ENCODE measurements at regions not wholly inside any gene's neighbourhood (a gene's known extent, or its start where the extent isn't known, plus 50 kb on each side); places are given as distances from the start of the nearest gene placed in this dataset.

DNA sequence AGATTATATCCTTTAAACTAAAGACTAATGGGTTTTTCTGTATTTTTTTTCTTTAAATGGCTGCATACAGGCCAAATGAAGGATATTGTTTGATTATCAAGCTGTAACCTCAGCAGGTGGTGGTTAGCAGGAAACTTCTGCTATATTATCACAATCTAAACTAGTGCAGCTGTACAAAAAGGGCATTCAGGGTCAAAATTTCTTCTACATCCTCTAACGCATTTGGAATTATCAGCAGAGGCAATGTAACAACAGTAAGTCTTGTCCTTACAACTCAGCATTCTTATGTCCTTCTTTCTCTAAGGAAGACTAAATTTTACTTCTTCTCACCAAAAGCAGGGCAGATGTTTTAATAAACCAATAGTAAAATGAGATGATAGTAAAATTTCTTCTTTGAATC is 135.8 kb upstream of the FN1 start:
- TF ChIP-seq, protein P1, sequence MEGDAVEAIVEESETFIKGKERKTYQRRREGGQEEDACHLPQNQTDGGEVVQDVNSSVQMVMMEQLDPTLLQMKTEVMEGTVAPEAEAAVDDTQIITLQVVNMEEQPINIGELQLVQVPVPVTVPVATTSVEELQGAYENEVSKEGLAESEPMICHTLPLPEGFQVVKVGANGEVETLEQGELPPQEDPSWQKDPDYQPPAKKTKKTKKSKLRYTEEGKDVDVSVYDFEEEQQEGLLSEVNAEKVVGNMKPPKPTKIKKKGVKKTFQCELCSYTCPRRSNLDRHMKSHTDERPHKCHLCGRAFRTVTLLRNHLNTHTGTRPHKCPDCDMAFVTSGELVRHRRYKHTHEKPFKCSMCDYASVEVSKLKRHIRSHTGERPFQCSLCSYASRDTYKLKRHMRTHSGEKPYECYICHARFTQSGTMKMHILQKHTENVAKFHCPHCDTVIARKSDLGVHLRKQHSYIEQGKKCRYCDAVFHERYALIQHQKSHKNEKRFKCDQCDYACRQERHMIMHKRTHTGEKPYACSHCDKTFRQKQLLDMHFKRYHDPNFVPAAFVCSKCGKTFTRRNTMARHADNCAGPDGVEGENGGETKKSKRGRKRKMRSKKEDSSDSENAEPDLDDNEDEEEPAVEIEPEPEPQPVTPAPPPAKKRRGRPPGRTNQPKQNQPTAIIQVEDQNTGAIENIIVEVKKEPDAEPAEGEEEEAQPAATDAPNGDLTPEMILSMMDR (IDR thresholded peaks at IDR 0.05) = no peak
- no peak for TF ChIP-seq POLR2A (IDR thresholded peaks at IDR 0.05)
